PFSK-1 (cell line): ENCODE measurements at regions not wholly inside any gene's neighbourhood (a gene's known extent, or its start where the extent isn't known, plus 50 kb on each side); places are given as distances from the start of the nearest gene placed in this dataset.

Experiments used
- POLR2AphosphoS5 ChIP-seq: IDR thresholded peaks from 2 replicates; pipeline ENCODE4 v1.6.1; 2012; ENCODE audit warnings: low read depth, mild to moderate bottlenecking, control low read depth, low read length, moderate library complexity
- SIN3A ChIP-seq: IDR thresholded peaks from 2 replicates; pipeline ENCODE4 v1.6.1; 2012; ENCODE audit warnings: mild to moderate bottlenecking, low read length, moderate library complexity, borderline replicate concordance; ENCODE audit not compliant: insufficient read depth

DNA sequence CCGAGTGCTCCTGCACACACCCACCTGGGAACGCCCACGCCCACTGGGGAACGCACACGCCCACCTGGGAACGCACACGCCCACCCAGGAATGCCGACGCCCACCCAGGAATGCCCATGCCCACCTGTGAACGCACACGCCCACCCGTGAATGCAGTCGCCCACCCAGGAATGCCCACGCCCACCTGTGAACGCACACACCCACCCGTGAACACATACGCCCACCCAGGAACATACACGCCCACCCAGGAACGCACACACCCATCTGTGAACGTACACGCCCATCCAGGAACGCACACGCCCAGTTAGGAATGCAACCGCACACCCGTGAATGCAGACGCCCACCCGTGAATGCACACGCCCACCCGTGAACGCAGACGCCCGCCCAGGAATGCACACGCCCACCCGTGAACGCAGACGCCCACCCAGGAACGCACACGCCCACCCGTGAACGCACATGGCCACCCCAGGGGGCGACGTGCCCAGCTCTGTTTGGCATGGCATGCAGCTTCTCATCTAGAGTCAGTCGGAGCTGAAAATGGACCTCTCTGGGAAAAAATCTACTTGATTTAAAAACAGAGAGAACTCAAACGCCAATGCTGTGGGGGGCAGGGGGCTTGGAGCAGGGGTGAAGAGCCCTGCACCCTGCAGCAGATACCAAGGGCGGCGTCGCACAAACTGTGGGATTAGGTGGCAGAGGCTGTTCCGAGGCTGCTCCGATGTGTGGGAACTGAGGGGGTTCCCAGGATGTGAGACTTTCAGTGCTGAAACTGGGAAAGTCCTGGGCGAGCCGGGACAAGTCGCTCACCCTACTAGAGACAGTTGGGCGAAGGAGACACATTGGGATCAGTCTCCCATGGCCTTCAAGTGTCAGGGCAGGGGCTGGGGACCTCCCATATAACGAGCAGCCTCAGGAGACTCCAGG is 83.3 kb downstream of the MYEOV start:
- no peak for TF ChIP-seq SIN3A
- no peak for TF ChIP-seq POLR2AphosphoS5
